GM08714 (cell line): ENCODE measurements at regions not wholly inside any gene's neighbourhood (a gene's known extent, or its start where the extent isn't known, plus 50 kb on each side); places are given as distances from the start of the nearest gene placed in this dataset.

ENCODE experiments used
- H3K4me3 ChIP-seq: fragments of 200-500 bp; sonication (Bioruptor generic); 2 replicates; pipeline ENCODE4 v1.5.1; 2014; ENCODE audit warnings: mild to moderate bottlenecking, low read length, inconsistent platforms
- ZNF274 ChIP-seq: IDR thresholded peaks from 2 replicates; pipeline ENCODE4 v1.6.1; 2012; ENCODE audit warnings: mild to moderate bottlenecking, low read depth, low read length

DNA sequence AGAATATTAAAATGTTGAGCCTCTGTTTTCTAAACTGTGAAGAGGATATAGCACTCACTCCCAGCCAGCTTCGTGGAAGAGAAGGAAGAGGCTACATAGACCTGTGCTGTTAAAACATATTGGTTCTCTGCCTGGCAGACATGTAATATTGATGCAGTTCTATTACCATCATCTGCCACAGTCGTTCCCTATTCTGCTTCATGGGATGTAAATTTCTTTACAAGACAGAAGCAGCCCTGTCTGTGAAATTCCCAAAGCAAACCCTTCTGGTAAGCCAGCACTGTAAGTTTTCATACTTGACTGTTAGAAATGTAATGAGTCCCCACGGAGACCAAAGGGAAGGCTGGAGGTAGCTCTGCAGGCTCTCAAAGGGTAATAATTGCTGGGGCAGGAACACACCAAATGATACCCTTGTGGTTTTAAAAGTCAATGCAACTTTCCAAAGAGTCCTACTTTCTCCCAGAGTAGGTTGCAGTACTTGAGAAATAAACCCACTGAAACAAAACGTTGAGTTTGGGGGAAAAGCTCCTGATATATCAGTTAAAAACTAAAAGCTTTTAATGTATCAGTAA, 129.9 kb upstream of the HES1 start:
- no peak for TF ChIP-seq ZNF274
- H3K4me3 ChIP-seq, result no peak overlapping the region

DNA sequence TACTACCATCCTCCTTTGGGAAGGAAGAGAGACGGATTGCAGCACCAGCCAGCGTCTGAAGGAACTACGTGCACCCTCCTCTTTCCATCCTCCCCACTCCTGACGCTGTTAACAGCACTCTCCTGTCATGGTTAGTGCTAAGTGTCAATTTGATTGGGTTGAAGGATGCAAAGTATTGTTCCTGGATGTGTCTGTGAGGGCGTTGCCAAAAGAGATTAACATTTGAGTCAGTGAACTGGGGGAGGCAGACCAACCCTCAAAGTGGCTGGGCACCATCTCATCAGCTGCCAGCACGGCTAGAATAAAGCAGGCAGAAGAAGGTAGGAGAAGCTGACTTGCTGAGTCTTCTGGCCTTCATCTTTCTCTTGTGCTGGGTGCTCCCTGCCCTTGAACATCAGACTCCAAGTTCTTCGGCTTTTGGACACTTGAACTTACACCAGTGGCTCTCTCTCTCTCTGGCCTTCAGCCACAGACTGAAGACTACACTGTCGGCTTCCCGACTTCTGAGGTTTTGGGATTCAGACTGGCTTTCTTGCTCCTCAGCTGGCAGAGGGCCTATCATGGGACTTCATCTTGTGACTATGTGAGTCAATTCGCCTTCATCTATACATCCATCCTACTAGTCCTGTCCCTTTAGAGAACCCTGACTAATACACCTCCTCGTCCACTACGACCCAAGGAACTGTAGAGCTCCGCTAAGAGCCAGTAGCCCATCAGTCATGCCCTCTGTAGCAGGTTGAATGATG, 128.2 kb upstream of the HES1 start:
- no peak for TF ChIP-seq ZNF274
- H3K4me3 ChIP-seq, result no peak overlapping the region

DNA sequence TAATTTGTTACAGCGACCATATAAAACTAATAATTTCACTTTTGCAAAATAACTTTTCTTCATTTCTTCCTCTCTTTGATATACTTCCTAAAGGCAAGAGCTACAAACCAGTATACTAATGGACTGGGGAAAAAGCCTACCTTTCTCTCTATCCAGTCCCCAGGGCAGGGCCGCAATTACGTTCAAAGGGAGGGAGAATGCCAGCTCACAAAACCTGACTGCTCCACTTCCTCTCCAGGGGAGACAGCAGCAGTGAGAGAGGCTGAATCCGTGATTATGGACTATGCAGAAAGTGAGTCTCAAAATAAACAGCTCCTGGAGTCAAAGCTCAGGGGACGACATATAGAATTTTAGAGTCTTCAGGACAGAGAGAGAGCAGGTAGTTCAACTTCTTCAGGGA, 126.9 kb upstream of the HES1 start:
- no peak for TF ChIP-seq ZNF274
- no peak overlapping the region for H3K4me3 ChIP-seq

DNA sequence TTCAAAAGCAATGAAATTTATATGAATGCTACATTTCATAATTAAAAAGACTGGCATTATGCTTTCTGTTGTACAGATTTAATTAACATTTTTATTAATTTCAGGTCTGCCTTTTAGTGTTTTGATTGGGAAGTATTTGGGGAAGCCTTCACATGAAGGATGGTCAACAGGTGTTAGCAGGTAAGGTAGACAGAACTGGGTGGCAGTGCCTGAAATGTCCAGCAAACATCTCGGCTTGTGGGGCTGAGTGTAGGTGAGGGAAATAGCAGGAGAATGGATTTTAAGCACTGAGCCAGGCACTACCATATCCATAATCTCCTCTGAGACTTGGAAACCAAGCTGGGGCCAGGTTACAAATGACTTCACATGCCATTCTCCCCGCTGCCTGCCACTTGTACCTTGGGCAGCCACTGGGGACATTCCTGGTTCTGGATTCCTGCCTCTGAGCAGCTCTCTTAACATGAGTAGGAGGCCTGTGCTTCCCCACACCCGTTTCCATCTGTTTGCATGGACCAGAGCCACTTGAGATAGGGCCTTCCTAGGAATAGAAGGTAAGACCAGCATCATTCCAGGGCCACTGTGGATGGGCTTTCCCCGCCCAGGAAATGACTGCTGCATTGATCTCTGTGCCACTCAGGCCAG, 125.9 kb upstream of the HES1 start:
- TF ChIP-seq ZNF274, result no peak
- H3K4me3 ChIP-seq, result no peak overlapping the region

DNA sequence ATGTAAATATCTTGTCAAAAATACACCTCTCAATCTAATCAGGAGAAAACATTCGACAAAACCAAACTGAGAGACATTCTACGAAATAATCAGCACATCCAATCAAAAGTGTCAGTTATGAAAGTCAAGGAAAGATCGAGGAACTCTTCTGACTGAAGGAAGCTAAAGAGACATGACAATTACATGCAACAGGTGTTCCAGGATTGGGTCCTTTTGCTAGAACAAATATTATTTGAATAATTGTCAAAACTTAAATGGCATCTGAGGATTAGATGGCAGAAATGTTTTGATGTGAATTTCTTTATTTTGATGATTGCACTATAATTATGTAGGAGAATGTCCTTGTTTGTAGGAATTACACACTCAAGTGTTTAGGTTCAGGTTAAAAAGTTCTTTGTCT, 124.1 kb upstream of the HES1 start:
- H3K4me3 ChIP-seq, result no peak overlapping the region
- TF ChIP-seq ZNF274, result no peak

DNA sequence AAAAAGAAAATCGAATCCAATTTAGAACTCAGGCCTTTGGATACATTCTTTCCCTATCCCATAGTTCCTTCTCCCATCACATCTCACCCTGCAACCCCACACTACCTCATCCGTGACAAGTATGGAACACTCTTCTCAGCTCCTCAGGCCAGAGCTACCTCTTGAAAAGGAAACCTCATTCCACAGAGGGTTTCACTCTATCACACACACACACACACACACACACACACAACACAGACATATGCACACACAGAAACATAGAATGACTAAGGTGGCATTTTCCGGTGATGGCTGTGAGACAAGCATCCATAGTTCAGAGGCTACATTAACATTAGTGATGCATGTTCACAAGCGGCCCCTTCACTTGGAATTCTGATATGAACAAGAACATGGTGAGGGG, 122.0 kb upstream of the HES1 start:
- H3K4me3 ChIP-seq, result no peak overlapping the region
- no peak for TF ChIP-seq ZNF274

DNA sequence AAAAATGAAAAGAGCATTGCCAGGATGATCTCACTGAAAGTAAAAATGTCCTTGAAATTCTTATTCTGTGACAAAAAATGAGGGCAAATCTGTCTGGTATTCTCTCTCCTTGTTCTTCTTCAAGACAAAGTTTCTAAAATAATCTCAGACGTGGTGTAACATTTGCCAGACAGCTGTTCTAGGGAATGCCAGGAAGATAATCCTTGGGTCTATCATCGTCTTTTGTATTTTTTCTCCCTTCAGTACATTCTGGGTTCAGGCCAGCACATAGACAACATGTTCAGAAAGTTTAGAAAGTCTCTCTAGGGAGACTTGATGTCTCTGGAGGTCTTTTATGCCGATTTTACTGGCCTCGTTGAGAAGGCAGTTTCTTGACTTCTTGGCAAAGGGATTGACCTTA, 121.2 kb upstream of the HES1 start:
- H3K4me3 ChIP-seq, result no peak overlapping the region
- TF ChIP-seq ZNF274, result no peak

DNA sequence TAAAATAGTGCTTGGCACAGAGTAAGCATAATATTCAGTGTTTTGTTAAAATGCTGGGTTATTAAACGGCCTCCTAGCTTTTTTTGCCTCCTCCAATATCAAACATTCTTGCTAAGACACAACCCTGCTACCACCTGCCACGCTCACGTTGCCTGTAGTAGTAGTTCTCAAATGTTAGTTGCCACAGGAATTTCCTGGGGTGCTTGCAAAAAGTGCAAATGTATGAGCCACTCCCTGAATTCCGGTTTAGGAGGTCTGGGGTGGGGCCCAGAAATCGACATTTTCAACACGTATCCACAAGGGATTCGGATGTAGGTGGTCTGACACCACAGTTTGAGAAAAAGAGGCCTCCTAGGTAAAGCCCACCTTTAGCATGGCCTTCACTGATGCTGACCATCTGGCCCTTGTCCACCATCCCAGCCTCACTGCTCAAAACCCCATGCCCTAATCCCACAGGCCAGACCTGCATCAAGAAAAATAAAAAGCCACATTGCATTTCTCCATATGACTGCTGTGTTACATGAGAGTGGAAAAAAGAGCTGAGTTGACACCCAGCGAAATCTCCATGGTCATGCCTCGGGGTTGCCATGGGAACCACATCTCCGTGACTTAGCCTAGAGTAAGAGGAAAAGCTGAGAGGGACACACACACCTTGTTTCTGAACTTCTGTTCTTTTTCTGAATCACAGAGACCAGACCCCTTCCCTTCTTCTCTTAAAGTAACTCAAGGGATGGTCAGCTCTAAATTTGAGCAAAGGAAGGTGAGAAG, 116.4 kb upstream of the HES1 start:
- no peak for TF ChIP-seq ZNF274
- no peak overlapping the region for H3K4me3 ChIP-seq

DNA sequence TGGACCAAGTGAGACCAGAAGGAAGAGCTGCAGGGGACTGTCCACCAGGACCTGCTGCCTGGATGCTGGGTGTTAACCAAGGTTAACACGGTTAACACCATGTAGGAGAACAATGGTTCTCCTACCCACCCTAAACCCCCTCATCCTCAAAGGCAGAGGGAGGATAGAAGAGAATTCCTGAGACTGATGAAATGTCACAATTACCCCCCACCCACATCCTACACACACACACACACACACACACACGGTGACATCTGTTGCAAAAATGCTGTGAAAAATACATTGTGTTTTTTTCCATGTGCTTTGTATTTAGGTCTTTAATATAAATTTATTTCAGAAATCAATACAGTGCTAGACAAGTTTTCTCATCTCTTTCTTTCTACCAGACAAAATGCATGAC, 113.9 kb upstream of the HES1 start:
- H3K4me3 ChIP-seq, result no peak overlapping the region
- no peak for TF ChIP-seq ZNF274

DNA sequence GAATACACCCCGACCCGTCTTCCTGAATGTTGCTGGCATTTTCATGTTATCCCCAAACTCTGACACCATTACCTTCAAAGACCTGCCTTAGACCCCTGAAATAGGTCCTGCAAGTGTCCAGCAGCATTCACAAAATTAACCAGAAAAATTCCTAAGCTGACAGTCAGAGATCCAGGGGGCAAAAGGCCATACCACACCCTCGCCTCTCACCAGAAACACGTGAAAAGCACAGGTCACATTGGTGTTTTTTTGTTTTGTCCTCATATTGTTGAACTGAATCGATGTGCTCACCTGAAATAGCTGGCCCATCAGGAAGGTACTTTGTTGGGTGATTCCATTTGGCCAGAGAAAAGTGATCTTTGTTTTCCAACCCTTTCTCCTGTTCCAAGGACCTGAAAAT, 113.1 kb upstream of the HES1 start:
- H3K4me3 ChIP-seq, result no peak overlapping the region
- TF ChIP-seq ZNF274, result no peak

DNA sequence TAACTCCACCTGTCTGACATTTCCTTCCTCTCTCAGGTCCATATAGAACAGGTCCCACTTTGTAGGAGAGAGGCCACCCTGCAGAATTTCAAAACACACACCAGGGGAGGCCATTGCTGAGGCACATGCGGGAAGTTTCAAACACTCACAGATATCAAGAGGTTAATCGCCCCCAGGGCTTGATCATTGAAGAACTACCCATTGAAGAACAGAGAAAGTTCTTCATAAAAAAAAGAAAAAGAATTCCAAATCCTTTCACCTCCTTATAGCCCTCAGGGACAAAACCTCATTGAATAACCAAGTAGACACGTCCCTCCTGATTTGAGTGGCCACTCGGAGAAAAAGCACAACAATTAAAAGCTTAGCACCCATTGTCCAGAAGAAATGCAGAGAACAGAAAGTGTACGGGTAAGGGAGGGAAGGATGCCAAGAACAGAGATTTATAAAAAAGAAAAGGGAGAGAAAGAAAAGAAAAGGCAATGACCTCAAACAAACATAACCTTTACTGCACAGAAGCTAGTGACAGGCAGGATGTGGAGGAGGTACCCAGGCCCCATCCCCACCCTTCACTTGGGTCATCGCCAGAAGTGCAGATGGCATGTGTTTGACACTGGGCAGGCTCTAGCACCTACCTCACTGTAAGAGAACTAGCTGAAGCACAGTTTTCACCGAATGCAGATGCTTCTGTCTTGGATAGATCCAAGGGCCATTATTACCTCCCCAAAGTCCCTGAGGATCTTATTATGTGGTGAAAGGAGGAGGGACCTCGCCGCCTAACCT, 112.3 kb upstream of the HES1 start:
- no peak overlapping the region for H3K4me3 ChIP-seq
- TF ChIP-seq ZNF274, result no peak

DNA sequence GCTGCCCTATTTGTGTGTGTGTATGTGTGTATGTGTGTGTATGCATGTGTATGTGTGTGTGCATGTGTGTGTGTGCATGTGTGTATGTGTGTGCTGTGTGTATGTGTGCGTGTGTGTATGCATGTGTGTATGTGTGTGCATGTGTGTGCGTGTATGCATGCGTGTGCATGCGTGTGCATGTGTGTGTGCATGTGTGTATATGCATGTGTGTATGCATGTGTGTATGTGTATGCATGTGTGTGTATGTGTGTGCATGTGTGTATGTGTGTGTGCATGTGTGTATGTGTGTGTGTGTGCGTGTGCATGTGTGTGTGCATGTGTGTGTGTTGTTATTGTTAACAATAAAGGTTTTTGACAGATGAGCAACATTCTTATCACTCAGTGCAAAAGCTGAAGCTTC, 110.8 kb upstream of the HES1 start:
- no peak for TF ChIP-seq ZNF274
- no peak overlapping the region for H3K4me3 ChIP-seq

DNA sequence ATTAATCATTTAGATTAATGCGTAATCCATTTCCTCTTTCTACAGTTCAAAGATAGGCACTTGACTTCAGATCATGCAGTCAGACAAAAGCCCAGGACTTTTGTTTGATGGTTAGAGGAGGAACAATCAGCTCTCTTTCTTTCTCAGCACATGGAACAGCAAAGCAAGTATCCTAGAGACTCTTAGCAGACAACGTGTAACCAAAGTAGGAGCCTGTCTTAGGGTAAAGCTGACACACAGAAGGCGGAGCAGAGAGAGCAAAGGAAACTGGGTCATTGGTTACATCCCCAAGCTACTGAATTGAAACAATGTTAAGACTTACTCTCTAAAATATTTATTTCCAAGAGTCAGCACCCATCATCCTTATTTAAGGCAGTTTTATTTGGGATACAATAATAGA, 110.0 kb upstream of the HES1 start:
- no peak overlapping the region for H3K4me3 ChIP-seq
- no peak for TF ChIP-seq ZNF274

DNA sequence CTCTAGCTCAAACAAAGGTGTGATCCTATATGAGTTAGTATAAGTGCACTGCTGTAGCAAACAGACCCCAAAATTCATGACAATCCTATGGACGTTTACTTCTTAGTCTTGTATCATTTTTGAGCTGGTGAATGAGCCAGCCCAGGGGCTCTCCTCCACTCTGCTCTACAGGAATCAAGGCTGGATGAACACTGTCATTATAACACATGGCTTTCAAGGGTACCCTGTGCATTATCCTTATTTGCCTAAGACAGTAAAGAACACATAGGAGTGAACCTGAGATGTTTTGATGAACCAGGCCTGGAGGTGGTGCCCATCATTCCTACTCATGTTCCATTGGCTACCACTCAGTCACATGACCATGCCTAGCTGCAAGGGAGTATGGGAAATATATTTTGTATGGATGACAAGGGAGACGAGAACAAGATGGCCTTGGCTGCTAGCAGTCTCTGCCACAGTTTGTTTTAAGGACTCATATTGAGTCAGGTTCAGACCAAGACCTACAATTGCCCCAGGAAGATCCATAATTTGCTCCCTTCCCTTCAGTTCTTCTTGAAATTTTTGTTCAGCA, 107.4 kb upstream of the HES1 start:
- TF ChIP-seq ZNF274, result no peak
- no peak overlapping the region for H3K4me3 ChIP-seq
